B cell (primary cell): ENCODE measurements at regions not wholly inside any gene's neighbourhood (a gene's known extent, or its start where the extent isn't known, plus 50 kb on each side); places are given as distances from the start of the nearest gene placed in this dataset.

Experiments used
- ATAC-seq: fragments of 200-7000 bp; cut with Tn5 transposase; one replicate; pipeline ENCODE4 v1.10.0; 2021; ENCODE audit warnings: low read depth, mild to moderate bottlenecking, moderate number of reproducible peaks, moderate library complexity
- CTCF ChIA-PET: fragments of 350-600 bp; sonication (Branson Sonifier 250); formaldehyde crosslinking; loops from one replicate; lab custom pipeline; 2021; ENCODE audit warnings: antibody characterized with exemption, inconsistent platforms; lab: Charles Lee
- POLR2A ChIA-PET: fragments of 350-600 bp; sonication (Branson Sonifier 250); formaldehyde crosslinking; loops from one replicate; lab custom pipeline; 2021; ENCODE audit warnings: antibody characterized with exemption; lab: Charles Lee
- DNase-seq: peaks from one replicate; pipeline ENCODE4 v3.0.0; 2013
- H2AFZ ChIP-seq: 2 replicates; pipeline ENCODE4 v1.6.1; 2012; ENCODE audit warnings: mild to moderate bottlenecking, low read depth, low read length; ENCODE audit not compliant: insufficient read depth, poor library complexity, severe bottlenecking
- H3K27ac ChIP-seq, 2 donors: 1 replicate in 1 of 2; 2 replicates in 1 of 2; pipeline ENCODE4 v1.5.1; 2012 to 2013; ENCODE audit warnings: low read length in 2 of 2, mild to moderate bottlenecking in 2 of 2, moderate library complexity in 1 of 2
- H3K27me3 ChIP-seq, 4 experiments: fragments of 200-600 bp in 1 of 4; sonication (generic) in 1 of 4; replicated peaks in 1 of 4; 1 replicate in 2 of 4; 2 replicates in 2 of 4; pipeline versions ENCODE4 v1.6.1 to v1.7.0; 2013 to 2016; ENCODE audit warnings: low read length in 3 of 4, mild to moderate bottlenecking in 2 of 4, mixed read lengths in 1 of 4, moderate library complexity in 1 of 4; ENCODE audit not compliant: insufficient read depth in 4 of 4, control insufficient read depth in 3 of 4; ENCODE audit errors: control extremely low read depth in 1 of 4
- H3K36me3 ChIP-seq, 2 experiments: replicated peaks in 1 of 2; 1 replicate in 1 of 2; 2 replicates in 1 of 2; pipeline versions ENCODE4 v1.6.1 to v1.7.1; 2013; ENCODE audit warnings: low read length in 1 of 2; ENCODE audit not compliant: insufficient read depth in 2 of 2, control insufficient read depth in 1 of 2; ENCODE audit errors: control extremely low read depth in 1 of 2, extremely low read depth in 1 of 2
- H3K4me1 ChIP-seq, 2 donors: fragments of 200-600 bp in 1 of 2; sonication (generic) in 1 of 2; 1 replicate in 1 of 2; 2 replicates in 1 of 2; pipeline versions ENCODE4 v1.5.1 to v1.6.1; 2013 to 2017; ENCODE audit warnings: low read length in 2 of 2; ENCODE audit not compliant: control insufficient read depth in 2 of 2, insufficient read depth in 2 of 2
- H3K4me2 ChIP-seq: replicated peaks from 2 replicates; pipeline ENCODE3; 2012; ENCODE audit warnings: mild to moderate bottlenecking, low read depth, low read length; ENCODE audit not compliant: poor library complexity, severe bottlenecking
- H3K4me3 ChIP-seq, 5 experiments: fragments of 200-600 bp in 1 of 5; sonication (generic) in 1 of 5; 1 replicate in 3 of 5; 2 replicates in 2 of 5; pipeline versions ENCODE4 v1.5.1 to v1.7.0; 2011 to 2016; ENCODE audit warnings: low read length in 4 of 5, mild to moderate bottlenecking in 4 of 5, low read depth in 2 of 5, control low read depth in 1 of 5, moderate library complexity in 1 of 5; ENCODE audit not compliant: insufficient read depth in 1 of 5; ENCODE audit errors: control extremely low read depth in 1 of 5, extremely low read depth in 1 of 5
- H3K79me2 ChIP-seq: fragments of 200-600 bp; sonication (generic); one replicate; pipeline ENCODE4 v1.6.0; 2016; ENCODE audit warnings: low read length; ENCODE audit not compliant: control insufficient read depth, insufficient read depth
- H3K9ac ChIP-seq: fragments of 200-600 bp; sonication (generic); 2 replicates; pipeline ENCODE4 v1.6.1; 2017; ENCODE audit warnings: mild to moderate bottlenecking, low read length, moderate library complexity
- H3K9me3 ChIP-seq, 3 donors: one replicate each; pipeline versions ENCODE4 v1.6.1 to v1.7.1; 2013; ENCODE audit warnings: low read length in 2 of 3; ENCODE audit not compliant: control insufficient read depth in 2 of 3, insufficient read depth in 1 of 3; ENCODE audit errors: control extremely low read depth in 1 of 3
- H4K20me1 ChIP-seq: 2 replicates; pipeline ENCODE4 v1.6.0; 2012; ENCODE audit warnings: mild to moderate bottlenecking, low read length; ENCODE audit not compliant: insufficient read depth, control insufficient read depth, poor library complexity, severe bottlenecking
- H3K27ac Mint-ChIP-seq: one replicate; pipeline ENCODE4 v1.8.0; 2021; ENCODE audit warnings: mixed read lengths
- H3K27me3 Mint-ChIP-seq: one replicate; pipeline ENCODE4 v1.8.0; 2021; ENCODE audit warnings: mixed read lengths
- H3K4me1 Mint-ChIP-seq: one replicate; pipeline ENCODE4 v1.8.0; 2021; ENCODE audit warnings: mixed read lengths
- H3K4me3 Mint-ChIP-seq: one replicate; pipeline ENCODE4 v1.8.0; 2021; ENCODE audit warnings: mixed read lengths
- H3K9me3 Mint-ChIP-seq: one replicate; pipeline ENCODE4 v1.8.0; 2022; ENCODE audit warnings: mixed read lengths; ENCODE audit not compliant: insufficient read depth
- EZH2 ChIP-seq: IDR thresholded peaks from 2 replicates; pipeline ENCODE4 v1.6.1; 2012; ENCODE audit warnings: borderline replicate concordance, low read depth, mild to moderate bottlenecking, moderate library complexity, low read length; ENCODE audit not compliant: insufficient read depth, poor library complexity, severe bottlenecking
- WGBS: methylation state at CpG from one replicate; pipeline ENCODE4 v1.1.5; 2013; ENCODE audit warnings: missing lambda C conversion rate; ENCODE audit not compliant: insufficient coverage; 5-methylcytosine and 5-hydroxymethylcytosine counted together
- intact Hi-C: fragments of 100-400 bp; cut with micrococcal nuclease; formaldehyde crosslinking; loops from one replicate; pipeline ENCODE4 v1.10.0; 2022
- TF ChIP-seq, protein P1 (sequence below): fragments of 200-600 bp; IDR thresholded peaks from one replicate; pipeline ENCODE4 v1.8.0; 2022; ENCODE audit warnings: antibody characterized with exemption, mild to moderate bottlenecking

DNA sequence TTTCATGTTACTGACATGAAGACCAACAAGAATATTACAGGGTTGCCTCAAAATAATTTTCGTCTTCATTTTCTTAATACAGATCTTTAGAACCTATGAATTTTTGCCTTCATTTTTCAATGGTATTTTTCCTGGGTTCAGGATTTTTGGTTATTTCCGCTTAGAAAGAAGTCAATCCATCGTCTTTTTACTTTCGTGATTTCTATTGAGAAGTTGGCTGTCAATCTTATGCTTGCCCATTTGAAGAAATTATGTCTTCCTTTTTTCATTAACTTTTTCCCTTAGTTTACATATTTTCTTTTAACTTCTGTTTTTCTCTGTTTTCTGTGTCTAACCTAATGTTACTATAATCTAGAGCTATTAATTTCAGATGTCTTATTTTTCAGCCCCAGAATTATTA is 868.9 kb upstream of the SLC10A2 start:
- DNase-seq, result no peak
- H3K4me1 Mint-ChIP-seq, result no peaks in the 10 kb centered on the region
- intact Hi-C loops, result no loop called here
- Histone ChIP-seq H3K4me3 (no peak overlapping the region), H3K4me1 (no peaks in the 10 kb centered on the region), H3K36me3 (no peaks in the 10 kb centered on the region), H3K27me3 (no peaks in the 10 kb centered on the region), H2AFZ (no peak overlapping the region), H3K27ac (no peak overlapping the region), H4K20me1 (no peaks in the 10 kb centered on the region), H3K4me2 (no peak overlapping the region), H3K9ac (no peak overlapping the region), H3K79me2 (no peaks in the 10 kb centered on the region), H3K9me3 (peaks cover 0 to 3% (median 0%) of the 10 kb centered on the region in 3 donors)
- no peak overlapping the region for H3K4me3 Mint-ChIP-seq
- H3K27me3 Mint-ChIP-seq, result no peaks in the 10 kb centered on the region
- no CpG with 5 or more reads among the region's 4 CpGs for WGBS
- CTCF ChIA-PET, result no interaction called here
- no peak for ATAC-seq
- no peak for TF ChIP-seq EZH2
- TF ChIP-seq, protein P1, sequence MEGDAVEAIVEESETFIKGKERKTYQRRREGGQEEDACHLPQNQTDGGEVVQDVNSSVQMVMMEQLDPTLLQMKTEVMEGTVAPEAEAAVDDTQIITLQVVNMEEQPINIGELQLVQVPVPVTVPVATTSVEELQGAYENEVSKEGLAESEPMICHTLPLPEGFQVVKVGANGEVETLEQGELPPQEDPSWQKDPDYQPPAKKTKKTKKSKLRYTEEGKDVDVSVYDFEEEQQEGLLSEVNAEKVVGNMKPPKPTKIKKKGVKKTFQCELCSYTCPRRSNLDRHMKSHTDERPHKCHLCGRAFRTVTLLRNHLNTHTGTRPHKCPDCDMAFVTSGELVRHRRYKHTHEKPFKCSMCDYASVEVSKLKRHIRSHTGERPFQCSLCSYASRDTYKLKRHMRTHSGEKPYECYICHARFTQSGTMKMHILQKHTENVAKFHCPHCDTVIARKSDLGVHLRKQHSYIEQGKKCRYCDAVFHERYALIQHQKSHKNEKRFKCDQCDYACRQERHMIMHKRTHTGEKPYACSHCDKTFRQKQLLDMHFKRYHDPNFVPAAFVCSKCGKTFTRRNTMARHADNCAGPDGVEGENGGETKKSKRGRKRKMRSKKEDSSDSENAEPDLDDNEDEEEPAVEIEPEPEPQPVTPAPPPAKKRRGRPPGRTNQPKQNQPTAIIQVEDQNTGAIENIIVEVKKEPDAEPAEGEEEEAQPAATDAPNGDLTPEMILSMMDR, result no peak
- no peak overlapping the region for H3K27ac Mint-ChIP-seq
- POLR2A ChIA-PET, result no interaction called here
- H3K9me3 Mint-ChIP-seq, result no peaks in the 10 kb centered on the region

DNA sequence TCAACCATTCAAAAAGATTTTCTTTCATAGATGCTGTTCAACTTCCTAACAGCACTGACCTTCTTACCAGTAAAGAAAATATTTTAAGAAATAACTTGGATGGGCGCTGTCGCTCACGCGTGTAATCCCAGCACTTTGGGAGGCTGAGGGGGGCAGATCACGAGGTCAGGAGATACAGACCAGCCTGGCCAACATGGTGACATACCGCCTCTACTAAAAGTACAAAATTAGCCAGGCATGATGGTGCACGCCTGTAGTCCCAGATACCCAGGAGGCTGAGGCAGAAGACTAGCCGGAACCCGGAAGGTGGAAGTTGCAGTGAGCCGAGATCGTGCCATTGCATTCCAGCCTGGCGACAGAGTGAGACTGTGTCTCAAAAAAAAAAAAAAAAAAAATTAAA is 865.7 kb upstream of the SLC10A2 start:
- H3K4me1 ChIP-seq, result no peaks in the 10 kb centered on the region
- WGBS, result 86% methylated on average over 2 of the region's 12 CpGs
- Mint-ChIP-seq H3K27ac (no peak overlapping the region), H3K9me3 (no peaks in the 10 kb centered on the region), H3K4me1 (no peaks in the 10 kb centered on the region), H3K27me3 (no peaks in the 10 kb centered on the region), H3K4me3 (no peak overlapping the region)
- H3K79me2 ChIP-seq, result no peaks in the 10 kb centered on the region
- H3K27ac ChIP-seq, result no peak overlapping the region
- POLR2A ChIA-PET, result no interaction called here
- H4K20me1 ChIP-seq, result no peaks in the 10 kb centered on the region
- H3K27me3 ChIP-seq, result no peaks in the 10 kb centered on the region
- intact Hi-C loops, result no loop called here
- no peak overlapping the region for H3K9ac ChIP-seq
- no peak overlapping the region for H3K4me2 ChIP-seq
- DNase-seq, result no peak
- ATAC-seq, result no peak
- TF ChIP-seq EZH2, result no peak
- TF ChIP-seq, protein P1, result no peak
- no peak overlapping the region for H2AFZ ChIP-seq
- no peak overlapping the region for H3K4me3 ChIP-seq
- no peaks in the 10 kb centered on the region for H3K36me3 ChIP-seq
- peaks cover 0 to 3% (median 1%) of the 10 kb centered on the region in 3 donors for H3K9me3 ChIP-seq
- CTCF ChIA-PET, result no interaction called here
